Fibroblast of skin of right quadriceps (primary cell): ENCODE measurements at regions not wholly inside any gene's neighbourhood (a gene's known extent, or its start where the extent isn't known, plus 50 kb on each side); places are given as distances from the start of the nearest gene placed in this dataset.
"Not testable (repeated sequence)": the region's sequence is repeated elsewhere in the genome, so short reads cannot be mapped to it uniquely, and the experiment has no call there.

Experiments used
- DNase-seq: peaks from one replicate; pipeline ENCODE4 v3.0.0-alpha.2; 2013

DNA sequence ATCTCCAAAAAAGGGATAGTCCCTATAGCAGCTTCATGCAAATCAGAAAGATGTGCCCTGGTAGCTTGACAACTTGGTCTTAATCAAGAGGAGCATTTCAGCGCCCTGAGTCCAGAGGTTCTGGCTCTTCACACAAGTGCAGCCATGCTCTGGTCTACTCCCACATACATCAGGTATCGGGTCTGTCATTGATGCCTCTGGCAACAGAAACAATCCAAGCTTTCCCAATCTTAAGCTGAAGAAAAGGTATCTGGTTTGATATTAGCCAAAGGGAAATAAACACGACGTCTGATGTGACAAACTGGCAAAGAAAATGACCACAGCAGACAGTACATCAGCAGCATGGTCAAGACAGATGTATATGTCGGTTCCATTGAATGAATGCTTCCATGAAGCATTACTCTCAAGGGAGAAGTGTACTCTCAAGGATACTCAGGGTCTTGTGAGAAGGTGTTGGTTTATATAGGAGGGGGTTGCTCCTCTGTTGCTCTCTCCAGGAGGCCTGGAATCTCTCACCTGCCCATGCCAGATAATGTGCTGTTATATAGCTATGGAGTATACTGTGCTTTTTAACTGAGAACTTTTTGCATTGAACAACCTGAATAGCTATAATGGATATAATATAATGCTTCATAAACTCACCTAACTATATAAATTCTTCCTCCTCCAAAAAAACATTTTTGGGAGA, 879.6 kb upstream of the PCDH10 start:
- no peak for DNase-seq

DNA sequence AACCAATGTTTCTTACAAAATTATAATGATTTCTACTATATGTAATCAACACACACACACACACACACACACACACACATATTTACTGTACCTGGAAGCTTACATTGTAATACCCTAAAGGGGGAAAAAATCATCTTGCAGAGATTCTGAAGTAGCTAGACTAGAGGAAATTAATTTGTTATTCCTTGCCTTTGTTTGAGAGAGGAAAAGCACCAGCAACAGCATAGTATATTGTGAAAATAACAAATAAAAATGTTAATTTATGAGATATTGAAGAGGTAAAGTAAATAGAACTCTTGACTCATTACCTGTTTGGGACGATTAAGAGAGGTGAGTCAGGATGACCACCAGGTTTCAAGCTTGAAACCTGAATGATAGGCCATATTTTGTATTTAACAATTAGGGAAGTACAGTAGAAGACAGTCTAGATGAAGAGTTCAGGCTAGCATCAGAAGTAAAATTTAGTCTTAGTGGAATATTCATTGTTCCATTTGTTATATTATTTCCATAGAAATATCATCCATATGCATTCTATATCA, 873.4 kb upstream of the PCDH10 start:
- no peak for DNase-seq

DNA sequence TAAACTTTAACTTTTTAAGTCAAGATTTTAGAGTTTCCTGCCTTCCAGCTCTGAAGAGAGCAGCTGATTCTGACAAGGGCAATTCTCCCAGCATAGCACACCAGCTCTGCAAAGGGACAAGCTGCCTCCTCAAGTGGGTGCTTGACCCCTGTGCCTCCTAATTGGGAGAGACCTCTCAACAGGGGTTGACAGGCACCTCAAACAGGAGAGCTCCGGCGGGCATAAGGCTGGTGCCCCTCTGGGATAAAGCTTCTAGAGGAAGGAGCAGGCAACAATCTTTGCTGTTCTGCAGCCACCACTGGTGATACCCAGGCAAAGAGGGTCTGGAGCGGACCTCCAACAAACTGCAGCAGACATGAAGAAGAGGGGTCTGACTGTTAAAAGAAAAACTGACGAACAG, 872.9 kb upstream of the PCDH10 start:
- no peak for DNase-seq

DNA sequence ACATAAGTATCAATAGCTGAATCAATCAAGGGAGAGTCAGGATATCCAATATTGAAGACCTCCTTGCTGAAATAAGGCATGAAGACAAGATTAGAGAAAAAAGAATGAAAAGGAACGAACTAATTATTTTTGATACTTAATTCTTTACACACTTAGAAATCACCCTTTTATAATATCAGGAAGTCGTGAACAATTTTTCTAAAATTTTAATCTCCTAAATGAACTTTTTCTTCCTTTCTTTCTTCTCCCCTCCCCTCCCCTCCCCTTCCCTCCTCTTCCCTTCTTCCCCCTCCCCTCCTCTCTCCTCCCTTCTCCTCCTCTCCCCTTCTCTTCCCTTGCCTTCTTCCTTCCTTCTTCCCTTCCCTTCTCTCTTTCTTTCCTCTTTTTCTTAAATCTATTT, 872.1 kb upstream of the PCDH10 start:
- DNase-seq = no peak

DNA sequence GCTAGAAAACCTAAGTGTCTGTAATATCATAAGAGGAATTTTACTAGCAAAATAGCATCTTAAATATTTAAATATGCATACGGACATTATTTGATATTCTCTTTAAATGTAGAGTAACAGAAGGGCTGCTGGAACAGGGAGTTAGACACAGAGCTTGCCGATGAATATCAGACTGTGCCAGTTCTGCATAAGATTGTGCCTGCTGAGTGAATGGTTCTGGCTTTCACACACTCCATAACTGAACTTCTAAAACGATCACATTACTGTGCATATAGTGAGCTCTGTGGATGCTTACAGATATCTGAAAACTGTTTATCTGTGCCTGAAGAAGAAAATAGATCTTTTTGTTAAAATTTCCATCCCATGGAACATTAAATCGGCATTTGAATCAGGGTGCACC, 867.4 kb upstream of the PCDH10 start:
- DNase-seq = no peak

DNA sequence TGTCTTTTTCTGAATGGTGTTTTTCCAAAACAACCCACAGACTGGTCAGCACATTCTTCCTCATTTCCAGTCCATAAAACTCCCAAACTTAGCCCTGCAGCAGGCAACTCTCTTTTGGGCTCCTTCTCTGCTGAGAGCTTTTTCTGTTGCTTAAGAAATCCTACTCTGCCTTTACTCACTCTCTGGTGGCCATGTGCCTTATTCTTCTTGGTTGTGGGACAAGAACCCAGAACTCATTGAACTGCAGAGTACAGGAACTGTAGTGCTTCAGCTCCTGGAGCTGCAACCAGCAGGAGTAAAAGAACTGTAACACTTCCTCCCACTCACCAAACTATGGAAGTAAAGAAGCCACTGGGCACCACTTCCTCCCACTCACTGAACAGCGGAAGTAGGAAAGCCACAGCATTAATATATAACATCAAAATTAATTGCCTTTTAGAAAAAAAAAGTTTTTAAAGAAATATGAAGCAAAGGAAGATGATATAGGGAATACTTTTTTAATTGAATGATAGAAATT, 864.1 kb upstream of the PCDH10 start:
- DNase-seq = no peak

DNA sequence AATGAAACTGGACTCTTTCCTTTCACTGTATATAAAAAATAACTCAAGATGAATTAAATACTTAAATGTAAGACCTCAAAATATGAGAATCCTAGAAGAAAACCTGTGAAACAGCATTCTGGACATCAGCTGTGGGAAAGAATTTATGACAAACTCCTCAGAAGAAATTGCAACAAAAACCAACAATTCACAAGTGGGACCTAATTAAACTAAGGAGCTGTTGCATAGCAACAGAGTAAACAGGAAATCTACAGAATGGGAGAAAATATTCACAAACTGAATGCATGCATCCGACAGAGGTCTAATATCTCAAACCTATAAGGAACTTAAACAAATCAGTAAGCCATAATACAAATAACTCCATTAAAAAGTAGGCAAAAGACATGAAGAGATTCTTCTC, 851.7 kb upstream of the PCDH10 start:
- peak; percentile 15 for DNase-seq

DNA sequence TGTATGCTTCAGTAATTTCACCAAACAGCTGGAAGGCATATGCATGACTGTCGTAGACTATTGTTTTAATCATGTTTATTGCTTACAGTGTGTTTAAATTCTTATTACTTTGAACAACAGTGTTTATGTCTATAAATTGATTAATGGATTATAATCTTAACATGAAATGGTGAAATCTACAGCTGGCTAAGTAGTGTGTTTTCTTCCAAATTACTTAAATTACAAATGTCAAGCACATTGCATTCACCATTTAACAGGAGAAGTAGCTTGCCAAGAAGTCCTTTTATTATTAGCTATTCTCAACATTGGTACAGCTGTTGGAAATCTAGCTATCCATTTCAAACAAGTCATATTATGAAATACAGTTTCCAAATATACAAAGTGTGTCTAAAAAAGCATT, 849.3 kb upstream of the PCDH10 start:
- DNase-seq = no peak

DNA sequence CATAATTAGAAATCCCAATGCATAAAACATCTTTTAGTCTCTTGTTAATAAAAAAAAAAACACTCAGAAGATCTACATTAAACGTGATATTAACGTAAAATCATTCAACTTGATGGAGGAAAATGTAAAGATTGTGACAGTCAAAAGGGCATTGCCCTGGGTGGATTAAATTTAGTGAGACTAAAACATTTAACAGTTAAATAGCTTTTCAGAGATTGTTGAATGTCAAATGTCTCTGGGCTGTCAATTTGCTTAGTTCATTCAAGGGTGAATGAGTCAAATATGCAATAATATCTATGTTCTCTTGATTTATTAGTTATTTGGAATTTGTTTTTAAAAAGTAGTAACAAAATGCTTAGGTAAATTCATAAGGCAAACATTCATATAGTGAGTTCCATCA, 836.6 kb upstream of the PCDH10 start:
- DNase-seq = no peak

DNA sequence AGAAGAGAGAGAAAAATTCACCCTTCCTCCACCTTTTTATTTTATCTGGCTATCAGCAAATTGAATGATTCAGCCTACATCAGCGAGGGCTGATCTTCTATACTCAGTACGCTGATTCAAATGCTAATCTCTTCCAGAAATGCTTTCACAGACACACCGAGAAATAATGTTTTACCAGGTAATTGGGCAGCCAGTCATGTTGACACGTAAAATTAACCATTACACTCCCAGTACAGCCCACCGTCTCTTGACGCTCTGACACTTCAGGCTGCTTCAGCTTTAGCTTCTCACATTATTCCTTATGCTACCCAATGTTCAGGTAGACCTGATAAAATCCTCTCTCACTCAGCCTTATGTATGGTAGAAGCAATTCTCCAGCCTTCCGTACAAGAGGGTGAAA, 835.2 kb upstream of the PCDH10 start:
- no peak for DNase-seq

DNA sequence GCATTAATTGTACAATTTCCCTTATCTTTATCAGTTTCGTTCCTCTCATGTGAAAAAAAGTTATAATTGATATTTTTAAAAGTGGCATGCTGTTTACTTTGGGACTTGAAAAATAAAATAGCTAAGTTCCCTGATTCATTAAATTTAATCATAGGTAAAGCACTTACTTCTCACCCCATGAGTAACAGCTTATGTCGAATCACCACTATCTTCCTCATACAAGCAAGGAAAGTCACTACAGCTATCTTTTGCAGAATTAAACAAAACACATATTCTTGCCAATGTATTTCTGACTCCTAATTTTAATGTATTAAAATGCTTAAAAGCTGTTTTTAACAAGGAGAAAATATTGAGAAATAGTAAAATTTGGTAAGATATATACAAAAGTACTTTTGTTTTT, 832.4 kb upstream of the PCDH10 start:
- DNase-seq = no peak

DNA sequence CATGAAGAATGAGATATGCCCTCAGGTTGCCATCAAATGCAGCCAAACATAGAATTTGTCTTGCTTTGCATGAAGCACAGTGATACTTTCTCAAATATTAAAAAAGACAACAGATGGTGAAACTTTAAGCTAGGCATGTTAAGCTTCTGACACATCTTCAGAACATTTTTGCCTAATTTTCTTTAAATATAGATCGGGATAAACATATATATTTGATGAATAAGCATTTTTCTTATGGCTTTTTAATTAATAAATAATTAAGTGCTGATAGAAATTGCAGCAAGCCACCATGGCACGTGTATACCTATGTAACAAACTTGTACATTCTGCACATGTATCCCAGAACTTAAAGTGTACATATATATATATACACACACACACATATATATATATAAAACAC, 831.2 kb upstream of the PCDH10 start:
- no peak for DNase-seq

DNA sequence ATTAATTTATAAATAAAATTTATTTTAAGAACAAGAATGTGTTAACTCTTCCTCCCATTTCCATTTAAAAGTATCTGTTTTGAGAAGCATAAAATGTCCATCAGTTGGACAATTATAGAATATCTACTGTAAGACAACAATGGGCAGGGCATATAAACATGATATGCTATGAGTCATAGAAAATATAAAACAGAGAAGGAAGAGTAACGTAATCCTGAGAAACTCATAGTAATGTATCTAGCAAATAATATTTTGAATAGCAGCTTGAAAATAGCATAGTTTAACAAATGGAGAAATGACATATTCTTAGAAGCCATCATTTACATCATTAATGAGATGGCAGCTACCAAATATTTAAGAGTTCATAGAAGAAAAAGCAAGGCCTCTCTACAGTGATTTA, 820.3 kb upstream of the PCDH10 start:
- DNase-seq = no peak

DNA sequence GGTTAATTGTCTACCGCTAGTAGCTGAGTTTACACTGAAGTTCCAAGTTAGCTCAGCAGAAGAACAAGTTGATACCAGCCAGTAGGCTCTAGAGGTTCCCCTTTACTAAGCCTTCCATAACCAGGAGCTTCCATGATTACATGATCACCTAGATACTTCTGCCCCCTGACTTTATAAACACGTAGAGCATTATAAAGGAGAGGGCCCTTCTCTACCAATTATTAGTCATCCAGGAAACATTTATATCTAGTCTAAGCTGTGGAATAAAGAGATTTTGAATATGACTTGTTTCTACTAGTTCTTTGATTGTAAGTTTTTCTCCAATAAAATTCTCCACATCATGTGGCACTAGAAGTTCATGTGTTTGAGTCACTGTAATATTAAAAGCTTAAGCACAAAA, 818.1 kb upstream of the PCDH10 start:
- DNase-seq = no peak

DNA sequence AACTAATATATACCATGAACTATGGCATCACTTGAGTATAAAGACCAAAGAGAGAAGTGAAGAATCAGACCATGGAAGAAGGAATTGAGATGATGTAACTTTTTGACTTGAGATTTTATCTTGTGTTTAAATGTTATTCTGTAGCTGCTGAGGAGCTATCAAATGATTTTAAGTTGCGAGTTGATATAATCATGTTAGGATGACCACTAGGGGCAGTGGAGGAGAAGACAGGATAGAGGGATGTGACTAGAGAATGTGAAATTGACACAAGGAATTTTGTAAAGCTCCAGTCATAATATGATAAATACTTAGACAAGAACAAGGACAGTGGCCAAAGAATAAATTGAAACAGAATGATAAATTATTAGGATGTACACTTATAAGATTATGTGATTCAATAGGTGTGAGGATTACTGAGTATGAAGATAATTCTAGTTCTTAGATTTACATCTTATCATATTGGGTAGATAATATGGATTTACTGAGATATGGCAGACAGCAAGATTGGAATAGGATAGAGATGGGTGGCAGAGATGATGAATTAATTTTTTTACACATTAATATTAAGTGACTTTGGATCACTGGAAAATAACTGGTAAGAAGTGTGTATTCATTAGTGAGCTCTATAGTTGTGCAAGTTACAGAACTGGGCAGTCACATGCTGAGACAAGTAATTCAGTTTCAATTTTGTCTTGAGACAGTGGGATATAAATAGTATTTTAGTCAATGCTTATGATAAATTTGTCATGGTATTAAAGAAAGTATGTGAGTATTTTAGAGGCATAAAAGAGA, 816.0 kb upstream of the PCDH10 start:
- DNase-seq = no peak

DNA sequence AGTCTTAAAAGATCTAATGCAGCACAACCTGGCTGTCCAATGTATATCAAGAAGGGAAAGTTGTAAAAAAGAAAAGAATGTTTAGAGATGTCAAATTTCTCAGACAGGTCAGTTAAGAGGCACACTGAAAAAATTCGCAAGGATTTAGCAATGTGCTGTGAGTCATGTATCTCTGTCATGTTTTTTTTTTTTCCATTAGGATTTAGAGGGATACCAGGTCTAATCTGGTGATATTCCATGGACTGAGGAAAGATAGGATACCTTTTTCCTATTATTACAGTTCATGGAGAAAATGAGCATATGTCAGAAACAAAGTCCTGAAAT, 815.4 kb upstream of the PCDH10 start:
- DNase-seq = peak; percentile 35

DNA sequence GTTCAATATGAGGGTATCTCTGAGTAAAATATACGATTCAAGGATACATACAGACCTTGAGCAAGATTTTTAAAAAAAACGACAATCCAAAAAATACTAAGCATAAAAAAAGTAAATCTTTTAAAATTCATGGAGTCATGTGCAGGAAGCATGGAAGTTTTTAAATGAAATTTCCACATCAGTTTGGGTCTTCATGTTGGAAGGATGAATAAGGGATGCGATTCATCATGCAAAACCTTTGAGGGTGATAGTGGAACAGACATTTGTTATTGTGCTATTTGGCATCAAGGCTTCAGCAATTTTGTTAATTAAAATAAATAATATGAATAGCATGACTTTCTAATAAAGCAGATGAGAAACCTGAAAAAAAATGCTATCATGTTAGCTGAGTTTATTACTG, 815.0 kb upstream of the PCDH10 start:
- peak; percentile 9 for DNase-seq

DNA sequence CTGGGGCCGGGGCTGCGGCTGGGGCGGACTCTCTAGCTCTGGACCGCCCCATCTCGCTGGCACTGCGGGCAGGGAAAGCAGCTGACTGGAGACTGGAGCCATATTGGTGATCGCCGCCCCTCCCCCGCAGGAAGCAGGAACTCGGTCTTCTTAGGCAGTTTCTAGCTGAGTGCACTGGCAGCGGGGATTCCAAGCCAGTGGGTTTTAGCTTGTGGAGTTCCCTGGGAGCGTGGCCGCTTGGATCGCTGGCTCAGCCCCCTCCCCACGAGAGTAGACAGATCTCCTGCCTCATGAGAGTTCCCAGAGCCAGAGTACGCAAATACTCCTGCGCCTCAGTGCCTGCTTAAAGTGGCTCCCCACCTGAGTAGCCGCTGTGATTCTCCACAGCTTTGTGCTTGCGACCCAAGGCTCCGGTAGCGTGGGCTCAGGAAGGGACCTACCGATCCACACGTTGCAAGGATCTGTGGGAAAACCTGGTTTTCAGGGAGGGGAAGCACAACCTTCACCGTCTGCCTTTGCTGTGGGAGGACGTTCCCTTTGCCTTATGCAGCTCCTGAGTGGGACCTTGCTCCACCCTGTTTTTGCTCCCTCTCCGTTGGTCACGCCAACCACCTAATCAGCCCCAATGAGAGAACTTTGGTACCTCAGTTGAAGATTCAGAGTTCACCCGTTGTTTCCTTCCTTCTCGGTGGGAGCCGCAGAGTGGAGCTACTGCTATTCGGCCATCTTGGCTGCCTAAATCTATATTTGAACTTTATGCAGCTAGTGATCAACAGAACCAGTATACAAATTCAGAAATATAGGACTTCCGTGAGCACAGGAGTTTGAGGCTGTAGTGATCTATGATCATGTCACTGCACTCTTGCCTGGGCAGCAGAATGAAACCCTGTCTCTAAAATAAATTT, 803.9 kb upstream of the PCDH10 start:
- no peak for DNase-seq

DNA sequence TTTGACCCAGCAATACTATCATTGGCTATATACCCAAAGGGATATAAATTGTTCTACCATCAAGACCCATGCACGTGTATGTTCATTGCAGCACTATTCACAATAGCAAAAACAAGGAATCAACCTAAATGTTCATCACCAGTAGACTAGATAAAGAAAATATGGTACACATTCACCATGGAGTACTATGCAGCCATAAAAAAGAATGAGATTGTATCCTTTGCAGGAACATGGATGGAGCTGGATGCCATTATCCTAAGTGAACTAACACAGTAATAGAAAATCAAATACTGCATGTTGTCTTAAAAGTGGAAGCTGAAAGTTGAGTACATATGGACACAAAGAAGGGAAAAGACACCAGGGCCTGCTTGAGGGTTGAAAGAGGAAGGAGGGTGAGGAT, 803.1 kb upstream of the PCDH10 start:
- no peak for DNase-seq

DNA sequence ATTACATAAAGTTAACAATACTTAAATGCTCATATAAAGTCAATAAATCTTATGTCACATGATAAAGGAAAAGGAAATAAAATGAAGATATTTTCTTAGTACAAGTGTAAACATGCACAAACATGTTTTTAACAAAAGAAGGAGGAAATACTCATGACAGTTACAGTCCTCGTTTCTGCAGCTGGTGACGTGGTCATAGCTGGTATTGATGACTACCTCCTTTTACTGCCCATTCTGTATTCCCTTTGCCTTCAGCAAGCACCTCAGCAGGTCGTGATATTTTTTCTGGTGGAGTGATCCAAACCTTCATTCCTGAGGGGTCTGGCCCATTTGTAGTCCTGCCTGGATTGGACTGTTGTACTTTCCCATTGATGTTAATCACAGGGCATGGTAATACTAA, 797.5 kb upstream of the PCDH10 start:
- not testable (repeated sequence) for DNase-seq

DNA sequence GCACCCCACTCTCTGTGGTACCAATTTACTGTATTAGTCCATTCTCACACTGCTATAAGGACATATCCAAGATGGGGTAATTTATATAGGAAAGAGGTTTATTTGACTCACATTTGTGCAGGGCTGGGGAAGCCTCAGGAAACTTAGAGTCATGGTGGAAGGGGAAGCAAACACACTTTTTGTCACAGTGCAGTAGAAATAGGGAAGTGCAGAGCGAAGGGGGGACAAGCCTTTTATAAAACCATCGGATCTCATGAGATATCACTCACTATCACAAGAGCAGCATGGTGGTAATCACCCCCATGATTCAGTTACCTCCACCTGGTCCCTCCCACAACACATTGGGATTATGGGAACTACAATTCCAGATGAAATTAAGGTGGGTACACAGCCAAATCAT, 766.9 kb upstream of the PCDH10 start:
- DNase-seq = no peak

DNA sequence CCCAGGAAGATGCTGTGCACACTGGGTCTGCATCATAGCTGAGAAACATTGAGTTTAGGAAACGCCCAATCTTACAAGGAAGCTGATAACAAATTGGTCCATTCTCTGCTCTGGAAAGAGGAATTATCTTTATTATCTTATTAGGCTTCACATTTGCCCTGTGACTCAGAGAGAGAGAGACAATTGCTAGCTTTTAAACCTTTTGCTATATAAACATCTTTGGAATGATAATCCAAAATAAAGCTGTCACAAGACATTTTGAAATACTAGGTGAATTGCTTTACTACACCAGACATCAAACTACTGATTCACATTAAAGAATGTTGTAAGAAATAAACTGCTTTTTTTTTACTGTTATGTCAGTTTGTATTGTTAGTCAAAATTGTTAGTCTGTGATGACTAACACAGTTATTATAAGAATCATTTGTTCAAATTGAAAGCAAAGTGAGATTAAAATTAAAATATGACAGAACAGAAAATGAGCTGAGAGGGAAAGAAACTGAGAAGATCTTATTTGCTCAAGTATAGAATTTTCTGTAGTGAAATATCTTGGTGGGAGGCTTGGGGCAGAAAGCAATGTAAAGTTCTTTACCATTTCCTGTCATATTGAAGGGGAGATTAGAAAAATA, 765.4 kb upstream of the PCDH10 start:
- no peak for DNase-seq

DNA sequence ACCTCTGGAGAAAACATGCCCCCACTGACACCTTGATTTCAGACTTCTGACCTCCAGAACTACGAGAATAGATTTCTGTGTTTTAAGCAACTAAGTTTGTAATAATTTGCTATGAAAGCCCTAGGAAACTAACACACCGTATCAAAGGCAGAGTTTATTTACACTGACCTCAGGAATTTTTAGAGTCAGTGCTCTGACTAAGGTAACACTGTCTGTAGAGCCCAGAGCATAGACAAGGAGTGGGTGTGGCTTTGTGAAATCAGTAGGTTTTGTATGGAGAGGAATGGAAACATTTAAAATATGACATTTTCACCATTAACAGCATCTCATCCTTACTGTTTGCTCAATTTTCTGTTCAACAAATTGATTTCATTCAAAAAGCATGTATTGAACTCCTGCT, 764.4 kb upstream of the PCDH10 start:
- no peak for DNase-seq
